ENCODE measurements at regions not wholly inside any gene's neighbourhood (a gene's known extent, or its start where the extent isn't known, plus 50 kb on each side); places are given as distances from the start of the nearest gene placed in this dataset.

DNA sequence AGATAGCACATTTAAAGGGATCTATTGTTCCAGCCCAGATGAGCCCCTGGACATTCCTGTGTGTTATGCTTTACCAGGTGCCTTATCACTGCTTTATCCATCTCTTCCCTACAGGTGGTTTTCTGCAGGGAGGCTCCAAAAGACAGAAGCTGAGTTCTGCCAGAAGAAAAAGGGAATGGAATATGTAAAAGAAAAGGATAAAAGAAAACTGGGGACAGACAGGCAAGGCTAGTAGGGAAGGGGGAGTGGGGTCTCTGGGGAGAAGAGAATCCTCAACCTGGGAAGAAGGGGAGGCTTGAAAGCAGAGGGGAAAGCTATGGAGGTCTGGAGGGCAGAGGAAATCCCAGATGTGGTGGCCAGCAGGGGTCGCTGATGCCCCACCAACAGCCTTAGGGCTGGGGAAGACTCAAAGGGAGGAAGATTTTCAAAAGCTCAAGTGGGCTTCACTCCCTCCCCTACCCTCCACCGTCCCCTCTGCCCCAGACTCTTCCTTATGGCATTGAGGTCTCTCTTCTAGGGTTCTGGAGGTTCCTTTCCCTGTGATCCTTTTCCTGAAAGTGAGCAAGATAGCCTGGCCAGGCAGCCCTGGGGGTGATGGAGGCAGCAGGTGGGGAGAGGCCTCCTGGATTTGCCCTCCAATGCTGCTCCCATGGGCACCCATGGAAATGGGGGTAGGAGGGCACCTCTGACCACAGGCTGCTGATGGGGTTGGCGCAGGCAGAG lies 178.1 kb upstream of the PKDCC start:
- TF ChIP-seq POLR2AphosphoS5 (IDR thresholded peaks at IDR 0.05; ENCODE audit: low read depth), result no peak
- TF ChIP-seq, protein P1, sequence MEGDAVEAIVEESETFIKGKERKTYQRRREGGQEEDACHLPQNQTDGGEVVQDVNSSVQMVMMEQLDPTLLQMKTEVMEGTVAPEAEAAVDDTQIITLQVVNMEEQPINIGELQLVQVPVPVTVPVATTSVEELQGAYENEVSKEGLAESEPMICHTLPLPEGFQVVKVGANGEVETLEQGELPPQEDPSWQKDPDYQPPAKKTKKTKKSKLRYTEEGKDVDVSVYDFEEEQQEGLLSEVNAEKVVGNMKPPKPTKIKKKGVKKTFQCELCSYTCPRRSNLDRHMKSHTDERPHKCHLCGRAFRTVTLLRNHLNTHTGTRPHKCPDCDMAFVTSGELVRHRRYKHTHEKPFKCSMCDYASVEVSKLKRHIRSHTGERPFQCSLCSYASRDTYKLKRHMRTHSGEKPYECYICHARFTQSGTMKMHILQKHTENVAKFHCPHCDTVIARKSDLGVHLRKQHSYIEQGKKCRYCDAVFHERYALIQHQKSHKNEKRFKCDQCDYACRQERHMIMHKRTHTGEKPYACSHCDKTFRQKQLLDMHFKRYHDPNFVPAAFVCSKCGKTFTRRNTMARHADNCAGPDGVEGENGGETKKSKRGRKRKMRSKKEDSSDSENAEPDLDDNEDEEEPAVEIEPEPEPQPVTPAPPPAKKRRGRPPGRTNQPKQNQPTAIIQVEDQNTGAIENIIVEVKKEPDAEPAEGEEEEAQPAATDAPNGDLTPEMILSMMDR (IDR thresholded peaks at IDR 0.05; ENCODE audit: insufficient read depth, low read length), result peak; percentile 66
- TF ChIP-seq, protein P2, sequence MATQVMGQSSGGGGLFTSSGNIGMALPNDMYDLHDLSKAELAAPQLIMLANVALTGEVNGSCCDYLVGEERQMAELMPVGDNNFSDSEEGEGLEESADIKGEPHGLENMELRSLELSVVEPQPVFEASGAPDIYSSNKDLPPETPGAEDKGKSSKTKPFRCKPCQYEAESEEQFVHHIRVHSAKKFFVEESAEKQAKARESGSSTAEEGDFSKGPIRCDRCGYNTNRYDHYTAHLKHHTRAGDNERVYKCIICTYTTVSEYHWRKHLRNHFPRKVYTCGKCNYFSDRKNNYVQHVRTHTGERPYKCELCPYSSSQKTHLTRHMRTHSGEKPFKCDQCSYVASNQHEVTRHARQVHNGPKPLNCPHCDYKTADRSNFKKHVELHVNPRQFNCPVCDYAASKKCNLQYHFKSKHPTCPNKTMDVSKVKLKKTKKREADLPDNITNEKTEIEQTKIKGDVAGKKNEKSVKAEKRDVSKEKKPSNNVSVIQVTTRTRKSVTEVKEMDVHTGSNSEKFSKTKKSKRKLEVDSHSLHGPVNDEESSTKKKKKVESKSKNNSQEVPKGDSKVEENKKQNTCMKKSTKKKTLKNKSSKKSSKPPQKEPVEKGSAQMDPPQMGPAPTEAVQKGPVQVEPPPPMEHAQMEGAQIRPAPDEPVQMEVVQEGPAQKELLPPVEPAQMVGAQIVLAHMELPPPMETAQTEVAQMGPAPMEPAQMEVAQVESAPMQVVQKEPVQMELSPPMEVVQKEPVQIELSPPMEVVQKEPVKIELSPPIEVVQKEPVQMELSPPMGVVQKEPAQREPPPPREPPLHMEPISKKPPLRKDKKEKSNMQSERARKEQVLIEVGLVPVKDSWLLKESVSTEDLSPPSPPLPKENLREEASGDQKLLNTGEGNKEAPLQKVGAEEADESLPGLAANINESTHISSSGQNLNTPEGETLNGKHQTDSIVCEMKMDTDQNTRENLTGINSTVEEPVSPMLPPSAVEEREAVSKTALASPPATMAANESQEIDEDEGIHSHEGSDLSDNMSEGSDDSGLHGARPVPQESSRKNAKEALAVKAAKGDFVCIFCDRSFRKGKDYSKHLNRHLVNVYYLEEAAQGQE (IDR thresholded peaks at IDR 0.05; ENCODE audit: insufficient replicate concordance, low read depth), result no peak

Measured in HL-60 (cell line).